ENCODE measurements at regions not wholly inside any gene's neighbourhood (a gene's known extent, or its start where the extent isn't known, plus 50 kb on each side); places are given as distances from the start of the nearest gene placed in this dataset.

- Histone ChIP-seq H3K36me3 (ENCODE audit: control insufficient read depth in 1 of 2, insufficient read depth in 2 of 2, low read length in 2 of 2) (no peaks in the 10 kb centered on the region), H2AK5ac (ENCODE audit: low read length) (no peak overlapping the region), H3K79me2 (ENCODE audit: control insufficient read depth, insufficient read depth, low read length, poor library complexity) (peaks cover 2% of the 10 kb centered on the region), H3K79me1 (ENCODE audit: low read length) (no peaks in the 10 kb centered on the region), H2BK12ac (ENCODE audit: low read length) (no peak overlapping the region), H4K8ac (ENCODE audit: low read depth, low read length) (no peak overlapping the region), H4K12ac (ENCODE audit: low read depth, low read length) (no peak overlapping the region), H2BK120ac (ENCODE audit: insufficient read depth, low read length, poor library complexity) (no peak overlapping the region), H3K4ac (ENCODE audit: low read depth, low read length) (no peak overlapping the region), H3K27ac (ENCODE audit: low read depth, low read length) (no peak overlapping the region), H2AFZ (ENCODE audit: insufficient read depth, low read length, poor library complexity) (no peak overlapping the region), H3K4me3 (ENCODE audit: low read depth, low read length) (no peak overlapping the region), H3K4me1 (ENCODE audit: control insufficient read depth in 1 of 2, insufficient read depth in 2 of 2, low read length in 2 of 2) (peaks cover 0 to 4% of the 10 kb centered on the region in 2 experiments), H3K18ac (ENCODE audit: low read length) (no peak overlapping the region), H3K9ac (ENCODE audit: low read length) (no peak overlapping the region), H2BK5ac (ENCODE audit: low read depth, low read length, poor library complexity) (no peak overlapping the region), H3K27me3 (ENCODE audit: insufficient read depth, low read length) (no peaks in the 10 kb centered on the region), H4K91ac (ENCODE audit: low read depth, low read length) (no peak overlapping the region), H3K23ac (ENCODE audit: low read length) (no peak overlapping the region), H3K4me2 (ENCODE audit: low read length) (no peak overlapping the region), H3K9me3 (ENCODE audit: insufficient read depth, low read depth, low read length) (no peaks in the 10 kb centered on the region), H3K14ac (ENCODE audit: low read length) (no peak overlapping the region)
- no peak for DNase-seq
- no CpG with 5 or more reads among the region's 7 CpGs for WGBS (ENCODE audit: extremely low coverage, insufficient coverage, insufficient read length)
Measured at GRCh38 chr1:222370913-222371675, 176.8 kb downstream of the HHIPL2 start.

GRCh38 chr1:222370081-222370912, 177.6 kb downstream of the HHIPL2 start:
- no peak overlapping the region for H3K4ac ChIP-seq (ENCODE audit: low read depth, low read length)
- no peaks in the 10 kb centered on the region for H3K79me1 ChIP-seq (ENCODE audit: low read length)
- H3K14ac ChIP-seq (ENCODE audit: low read length) = no peak overlapping the region
- H3K4me1 ChIP-seq (ENCODE audit: control insufficient read depth in 1 of 2, insufficient read depth in 2 of 2, low read length in 2 of 2) = peaks cover 0 to 4% of the 10 kb centered on the region in 2 experiments
- H2BK12ac ChIP-seq (ENCODE audit: low read length) = no peak overlapping the region
- H3K36me3 ChIP-seq (ENCODE audit: control insufficient read depth in 1 of 2, insufficient read depth in 2 of 2, low read length in 2 of 2) = no peaks in the 10 kb centered on the region
- H2AK5ac ChIP-seq (ENCODE audit: low read length) = no peak overlapping the region
- no peak overlapping the region for H4K12ac ChIP-seq (ENCODE audit: low read depth, low read length)
- no peak overlapping the region for H3K9ac ChIP-seq (ENCODE audit: low read length)
- H3K79me2 ChIP-seq (ENCODE audit: control insufficient read depth, insufficient read depth, low read length, poor library complexity) = peaks cover 2% of the 10 kb centered on the region
- no peak overlapping the region for H2BK5ac ChIP-seq (ENCODE audit: low read depth, low read length, poor library complexity)
- no peak overlapping the region for H3K4me2 ChIP-seq (ENCODE audit: low read length)
- no peak overlapping the region for H4K91ac ChIP-seq (ENCODE audit: low read depth, low read length)
- no CpG with 5 or more reads among the region's 10 CpGs for WGBS (ENCODE audit: extremely low coverage, insufficient coverage, insufficient read length)
- no peak overlapping the region for H3K4me3 ChIP-seq (ENCODE audit: low read depth, low read length)
- H3K18ac ChIP-seq (ENCODE audit: low read length) = no peak overlapping the region
- DNase-seq = no peak
- H3K27ac ChIP-seq (ENCODE audit: low read depth, low read length) = no peak overlapping the region
- H2AFZ ChIP-seq (ENCODE audit: insufficient read depth, low read length, poor library complexity) = no peak overlapping the region
- H3K27me3 ChIP-seq (ENCODE audit: insufficient read depth, low read length) = no peaks in the 10 kb centered on the region
- no peaks in the 10 kb centered on the region for H3K9me3 ChIP-seq (ENCODE audit: insufficient read depth, low read depth, low read length)
- no peak overlapping the region for H2BK120ac ChIP-seq (ENCODE audit: insufficient read depth, low read length, poor library complexity)
- H3K23ac ChIP-seq (ENCODE audit: low read length) = peak overlapping the region; percentile 50
- no peak overlapping the region for H4K8ac ChIP-seq (ENCODE audit: low read depth, low read length)

GRCh38 chr1:222369148-222369547, 178.8 kb downstream of the HHIPL2 start:
- Histone ChIP-seq H3K79me2 (ENCODE audit: control insufficient read depth, insufficient read depth, low read length, poor library complexity) (peaks cover 2% of the 10 kb centered on the region), H2BK120ac (ENCODE audit: insufficient read depth, low read length, poor library complexity) (no peak overlapping the region), H3K4me1 (ENCODE audit: control insufficient read depth in 1 of 2, insufficient read depth in 2 of 2, low read length in 2 of 2) (peaks cover 0 to 4% of the 10 kb centered on the region in 2 experiments), H3K36me3 (ENCODE audit: control insufficient read depth in 1 of 2, insufficient read depth in 2 of 2, low read length in 2 of 2) (no peaks in the 10 kb centered on the region), H3K9me3 (ENCODE audit: insufficient read depth, low read depth, low read length) (no peaks in the 10 kb centered on the region), H3K27ac (ENCODE audit: low read depth, low read length) (no peak overlapping the region), H3K4me2 (ENCODE audit: low read length) (no peak overlapping the region), H3K79me1 (ENCODE audit: low read length) (no peaks in the 10 kb centered on the region), H3K23ac (ENCODE audit: low read length) (no peak overlapping the region), H3K4me3 (ENCODE audit: low read depth, low read length) (no peak overlapping the region), H3K9ac (ENCODE audit: low read length) (no peak overlapping the region), H3K27me3 (ENCODE audit: insufficient read depth, low read length) (no peaks in the 10 kb centered on the region), H2BK12ac (ENCODE audit: low read length) (no peak overlapping the region), H2AFZ (ENCODE audit: insufficient read depth, low read length, poor library complexity) (no peak overlapping the region), H2AK5ac (ENCODE audit: low read length) (no peak overlapping the region), H3K4ac (ENCODE audit: low read depth, low read length) (no peak overlapping the region), H3K18ac (ENCODE audit: low read length) (no peak overlapping the region), H4K12ac (ENCODE audit: low read depth, low read length) (no peak overlapping the region), H2BK5ac (ENCODE audit: low read depth, low read length, poor library complexity) (no peak overlapping the region), H4K8ac (ENCODE audit: low read depth, low read length) (no peak overlapping the region), H3K14ac (ENCODE audit: low read length) (no peak overlapping the region), H4K91ac (ENCODE audit: low read depth, low read length) (no peak overlapping the region)
- no CpG with 5 or more reads among the region's 12 CpGs for WGBS (ENCODE audit: extremely low coverage, insufficient coverage, insufficient read length)
- no peak for DNase-seq

GRCh38 chr1:222358100-222358499, 189.8 kb downstream of the HHIPL2 start:
- Histone ChIP-seq H2BK120ac (ENCODE audit: insufficient read depth, low read length, poor library complexity) (no peak overlapping the region), H3K4me3 (ENCODE audit: low read depth, low read length) (no peak overlapping the region), H4K8ac (ENCODE audit: low read depth, low read length) (no peak overlapping the region), H3K14ac (ENCODE audit: low read length) (no peak overlapping the region), H3K4ac (ENCODE audit: low read depth, low read length) (no peak overlapping the region), H3K27ac (ENCODE audit: low read depth, low read length) (no peak overlapping the region), H3K27me3 (ENCODE audit: insufficient read depth, low read length) (no peaks in the 10 kb centered on the region), H4K12ac (ENCODE audit: low read depth, low read length) (no peak overlapping the region), H3K36me3 (ENCODE audit: control insufficient read depth in 1 of 2, insufficient read depth in 2 of 2, low read length in 2 of 2) (no peaks in the 10 kb centered on the region), H3K9me3 (ENCODE audit: insufficient read depth, low read depth, low read length) (no peaks in the 10 kb centered on the region), H3K9ac (ENCODE audit: low read length) (no peak overlapping the region), H3K79me1 (ENCODE audit: low read length) (no peaks in the 10 kb centered on the region), H3K79me2 (ENCODE audit: control insufficient read depth, insufficient read depth, low read length, poor library complexity) (no peaks in the 10 kb centered on the region), H2AFZ (ENCODE audit: insufficient read depth, low read length, poor library complexity) (no peak overlapping the region), H3K23ac (ENCODE audit: low read length) (no peak overlapping the region), H2BK5ac (ENCODE audit: low read depth, low read length, poor library complexity) (no peak overlapping the region), H3K18ac (ENCODE audit: low read length) (no peak overlapping the region), H2AK5ac (ENCODE audit: low read length) (no peak overlapping the region), H2BK12ac (ENCODE audit: low read length) (no peak overlapping the region), H3K4me2 (ENCODE audit: low read length) (no peak overlapping the region), H3K4me1 (ENCODE audit: control insufficient read depth in 1 of 2, insufficient read depth in 2 of 2, low read length in 2 of 2) (no peaks in the 10 kb centered on the region), H4K91ac (ENCODE audit: low read depth, low read length) (no peak overlapping the region)
- DNase-seq = no peak
- no CpG with 5 or more reads among the region's 1 CpG for WGBS (ENCODE audit: extremely low coverage, insufficient coverage, insufficient read length)
